ENCODE measurements at regions not wholly inside any gene's neighbourhood (a gene's known extent, or its start where the extent isn't known, plus 50 kb on each side); places are given as distances from the start of the nearest gene placed in this dataset.

DNA sequence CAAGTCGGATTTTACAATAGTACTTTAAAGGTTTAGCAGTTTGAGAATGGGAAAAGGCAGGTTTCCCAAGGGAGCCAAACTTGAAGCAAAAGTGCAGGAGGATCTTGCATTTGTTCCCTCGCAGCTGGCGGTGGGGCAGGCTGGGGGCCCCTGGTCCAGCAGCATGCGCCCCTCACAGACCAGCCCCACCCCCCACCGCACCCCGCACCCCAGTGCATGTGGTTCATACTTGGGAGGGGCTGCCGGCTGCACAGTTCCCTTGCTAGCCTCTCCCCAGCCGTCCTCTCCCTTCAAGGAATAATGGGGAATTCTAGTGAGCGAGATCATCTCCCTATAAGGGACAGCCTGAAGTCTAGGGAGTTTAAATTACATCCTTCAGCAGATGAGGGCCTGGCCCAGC is 273.1 kb upstream of the IRX2 start:
- no peak for DNase-seq (ENCODE audit: low read depth)

DNA sequence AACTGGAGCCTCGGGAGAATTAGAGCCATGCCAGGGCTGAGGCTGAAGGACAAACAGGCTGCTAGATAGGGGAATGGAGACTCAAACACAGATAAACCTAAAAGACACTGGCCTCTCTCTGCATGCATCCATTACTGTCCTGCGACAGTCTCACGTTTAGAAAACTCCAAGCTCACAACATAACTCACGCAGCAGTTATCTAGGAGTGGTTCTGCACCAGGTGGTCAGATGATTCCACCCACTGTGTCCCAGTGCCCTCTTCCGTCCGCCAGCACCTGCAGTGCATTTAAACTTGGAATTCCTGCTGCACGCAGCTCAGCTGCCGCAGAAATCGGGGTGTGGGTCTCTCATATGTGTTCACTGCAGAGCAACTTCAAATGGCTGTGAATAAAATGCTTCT is 272.6 kb upstream of the IRX2 start:
- DNase-seq (ENCODE audit: low read depth) = no peak

DNA sequence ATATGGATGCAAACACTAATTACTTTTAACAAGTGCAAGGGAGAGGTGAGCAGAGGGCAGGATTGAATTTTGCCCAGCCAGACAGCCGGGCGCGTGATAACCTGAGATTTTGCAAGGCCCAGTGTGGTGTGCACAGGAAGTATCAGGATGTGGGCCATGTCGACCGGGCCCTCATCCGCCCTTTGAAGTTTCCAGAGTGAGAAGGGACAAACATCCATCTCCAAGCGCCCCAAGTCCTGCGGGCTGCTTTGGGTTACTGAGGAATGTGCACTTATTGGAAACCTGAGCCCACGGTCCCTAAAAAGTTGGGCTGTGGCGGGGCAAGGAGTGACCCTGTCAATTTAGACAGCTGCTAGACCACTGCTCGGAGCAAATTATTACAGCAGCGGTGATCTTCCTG is 272.2 kb upstream of the IRX2 start:
- DNase-seq (ENCODE audit: low read depth) = no peak

DNA sequence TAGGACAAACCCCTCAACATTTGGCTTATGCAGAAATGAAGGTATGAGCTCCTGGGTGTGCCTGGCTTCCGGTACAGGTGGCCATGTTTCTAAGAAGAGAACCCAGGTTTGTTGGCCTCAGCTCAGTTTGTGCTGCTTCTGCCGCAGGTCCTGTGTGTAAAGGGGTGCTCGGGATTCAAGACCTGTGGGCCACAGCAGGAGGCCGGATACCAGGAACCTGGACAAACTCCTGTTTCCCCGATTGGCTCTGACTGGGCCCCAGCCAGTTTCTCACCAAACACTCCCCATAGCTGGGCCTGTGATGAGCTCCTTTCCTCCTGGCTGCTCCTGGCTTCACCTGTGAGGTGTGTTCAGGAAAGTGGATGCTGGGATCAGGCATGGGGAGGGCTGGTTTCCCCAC is 271.2 kb upstream of the IRX2 start:
- no peak for DNase-seq (ENCODE audit: low read depth)

DNA sequence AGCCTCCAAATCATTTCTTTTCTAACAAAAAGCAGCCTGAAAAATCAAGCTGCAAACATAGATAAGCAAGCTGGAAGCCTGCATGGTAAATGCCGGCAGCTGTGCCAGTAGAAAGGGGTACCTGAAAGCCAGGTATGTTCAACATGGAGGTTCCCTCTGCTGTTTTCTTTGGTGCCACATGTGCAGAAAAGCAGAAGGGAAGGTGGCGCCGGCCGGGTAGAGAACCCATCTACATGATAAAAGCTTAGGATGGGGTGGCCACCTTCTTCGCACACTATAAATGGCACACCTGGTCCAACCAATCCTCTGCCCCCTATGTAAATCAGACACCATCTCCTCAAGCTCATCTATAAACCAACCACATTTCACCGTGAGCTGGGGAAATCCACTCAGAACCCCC is 268.9 kb upstream of the IRX2 start:
- DNase-seq (ENCODE audit: low read depth) = no peak

DNA sequence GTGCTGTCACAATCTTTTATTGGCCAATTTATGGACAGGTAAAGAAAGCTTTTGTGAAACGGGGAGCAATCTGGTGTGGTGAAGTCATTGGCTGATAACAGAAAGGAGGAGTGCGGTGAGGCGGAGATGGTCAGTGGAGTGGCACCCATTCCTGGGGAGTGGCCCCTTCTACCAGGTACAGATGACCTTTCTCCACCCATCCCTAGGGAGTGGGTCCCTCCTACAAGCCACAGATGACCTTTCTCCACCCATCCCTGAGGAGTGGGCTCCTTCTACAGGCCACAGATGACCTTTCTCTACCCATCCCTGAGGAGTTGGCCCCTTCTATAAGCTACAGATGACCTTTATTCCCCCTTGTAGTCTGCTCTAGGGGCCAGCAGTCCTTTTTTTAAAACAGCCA is 267.6 kb upstream of the IRX2 start:
- no peak for DNase-seq (ENCODE audit: low read depth)

DNA sequence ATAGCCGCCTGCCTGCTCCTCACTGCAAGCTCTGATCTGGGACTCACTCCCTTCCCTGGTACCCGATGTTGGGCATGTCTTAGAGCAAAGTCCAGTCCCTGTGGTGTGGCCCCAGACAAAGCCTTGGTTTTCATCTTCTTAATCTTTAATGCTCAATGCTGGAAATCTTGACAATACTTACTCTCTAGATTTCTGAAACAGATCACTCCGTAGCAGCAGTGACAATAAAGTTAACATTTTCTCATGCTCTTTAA is 260.2 kb upstream of the IRX2 start:
- DNase-seq (ENCODE audit: low read depth) = no peak

DNA sequence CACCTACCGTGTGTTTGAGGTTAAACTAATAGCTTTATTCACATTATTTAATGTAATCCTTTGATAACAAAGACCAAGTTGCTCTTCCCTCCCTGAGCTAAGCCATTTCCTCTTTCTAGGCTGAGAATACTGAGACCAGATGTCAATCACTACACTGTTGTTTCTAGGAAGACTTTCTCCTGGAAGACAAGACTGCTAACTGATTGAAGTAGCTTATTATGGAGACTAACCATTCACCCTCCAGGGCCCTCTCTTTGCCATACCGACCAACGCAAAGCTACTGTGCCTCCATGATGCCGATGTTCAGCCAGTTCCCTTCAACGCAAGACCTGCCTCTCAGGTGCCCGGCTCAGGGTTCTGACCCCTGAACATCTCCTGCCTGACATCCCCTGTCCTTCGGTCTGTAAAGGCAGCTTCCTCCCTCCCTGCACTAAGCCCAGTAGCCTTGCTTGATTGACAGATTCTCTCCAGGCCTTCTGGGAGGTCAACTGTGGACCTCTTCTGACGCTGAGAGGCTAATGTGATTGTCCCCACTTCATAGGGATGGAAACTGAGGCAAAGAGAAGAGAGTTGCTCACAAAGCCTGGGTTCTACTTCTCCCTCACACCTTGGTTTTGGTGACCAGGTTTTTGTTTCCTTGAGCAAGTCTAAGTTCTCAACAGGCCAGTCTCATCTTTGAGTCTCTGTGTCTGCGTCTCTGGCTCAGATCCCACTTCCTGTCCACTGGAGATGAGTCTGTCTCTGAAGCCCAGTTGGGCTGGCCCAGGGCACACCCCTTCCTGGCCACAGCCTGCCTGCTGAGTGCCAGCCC is 259.7 kb upstream of the IRX2 start:
- DNase-seq (ENCODE audit: low read depth) = no peak

DNA sequence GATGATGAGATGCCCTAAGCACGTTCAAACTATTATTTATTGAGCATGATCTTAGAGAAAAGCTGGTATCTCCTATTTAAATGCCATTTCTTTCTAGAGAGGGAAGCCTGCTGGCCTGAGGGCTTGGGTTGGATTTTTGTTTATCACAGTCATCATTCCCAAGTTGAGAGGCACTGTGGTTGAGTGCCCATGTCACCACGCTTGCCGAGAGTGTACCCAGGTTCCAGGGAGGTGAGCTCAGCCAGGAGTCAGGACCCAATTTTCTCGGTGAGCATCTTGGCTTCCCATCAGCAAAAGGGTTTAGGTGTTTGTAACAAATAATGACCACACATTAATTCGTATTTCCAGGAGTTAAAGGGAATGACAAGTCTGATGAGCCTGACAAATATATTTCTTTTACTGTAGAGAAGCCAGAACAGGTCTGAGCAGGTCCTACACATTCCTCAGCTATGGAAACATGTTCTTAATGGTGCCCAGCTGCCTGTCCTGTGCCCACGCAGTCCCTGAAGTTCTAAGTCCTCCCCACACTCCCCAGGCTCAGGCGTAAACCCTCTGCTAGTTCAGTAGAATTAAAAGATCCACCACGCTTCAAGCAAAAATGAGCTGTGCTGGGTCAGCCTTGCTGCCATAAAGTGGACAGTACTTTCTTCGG is 258.9 kb upstream of the IRX2 start:
- no peak for DNase-seq (ENCODE audit: low read depth)

DNA sequence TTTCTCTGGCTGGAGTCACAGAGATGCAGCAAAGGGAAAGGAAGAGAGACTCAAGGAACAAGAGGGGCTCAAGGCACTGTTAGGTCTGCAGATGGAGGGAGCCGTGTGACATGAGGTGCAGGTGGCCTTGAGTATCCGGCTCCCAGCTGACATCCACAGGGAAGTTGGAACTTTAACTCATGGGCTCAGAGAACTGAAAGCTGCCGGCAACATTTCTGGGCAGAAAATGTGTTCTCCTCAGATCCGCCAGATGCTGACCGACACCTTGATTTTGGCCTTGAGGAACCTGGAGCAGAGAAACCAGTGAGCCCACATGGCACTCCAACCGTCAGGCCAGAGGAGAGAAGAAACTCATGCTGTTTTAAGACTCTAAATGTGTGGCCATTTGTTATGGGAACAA is 258.1 kb upstream of the IRX2 start:
- DNase-seq (ENCODE audit: low read depth) = no peak

DNA sequence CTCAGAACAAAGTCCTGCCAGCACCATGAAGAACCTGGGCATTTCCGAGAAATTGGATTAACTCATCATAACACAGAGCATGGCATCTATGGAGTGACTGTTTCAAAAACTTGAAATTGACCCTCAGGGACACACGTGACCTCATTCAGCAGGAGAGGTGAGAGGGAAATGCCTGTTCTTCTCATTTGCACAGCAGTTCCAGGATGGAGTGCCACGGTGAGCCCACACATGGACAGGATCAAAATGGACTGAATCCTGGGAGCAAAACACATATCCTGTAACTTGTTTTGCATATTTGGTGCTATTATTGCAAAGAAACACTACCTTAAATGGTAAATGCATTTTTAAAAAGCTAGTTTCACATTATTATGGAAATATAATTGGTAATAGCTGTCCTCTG is 256.1 kb upstream of the IRX2 start:
- no peak for DNase-seq (ENCODE audit: low read depth)

DNA sequence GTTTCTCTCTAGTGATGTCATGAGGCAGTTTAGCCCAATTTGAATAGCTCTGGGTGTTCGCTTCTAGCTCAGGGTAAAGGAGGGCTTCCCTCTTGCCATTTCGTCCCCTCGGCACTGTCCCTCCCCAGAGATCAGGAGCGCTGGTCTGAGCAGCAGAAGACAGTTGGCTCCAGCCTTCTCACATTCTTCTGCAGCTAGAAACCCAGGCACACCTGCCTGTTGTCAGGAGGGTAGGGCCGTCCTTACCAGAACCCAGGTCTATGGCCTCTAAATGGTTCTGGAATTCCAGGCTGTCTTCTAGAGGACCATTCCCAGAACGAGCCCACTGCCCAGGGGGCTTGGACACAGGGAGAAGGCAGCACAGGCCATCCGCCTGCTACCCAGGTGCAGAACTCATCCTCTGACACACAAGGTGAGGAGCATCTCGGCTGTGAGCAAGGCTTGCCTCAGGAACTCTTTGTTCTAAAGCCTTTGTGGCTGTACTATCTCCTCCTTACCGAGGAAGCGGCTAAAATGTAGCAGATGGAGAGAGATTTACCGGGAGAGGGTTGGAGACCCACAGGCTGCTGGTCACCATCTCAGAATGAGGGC is 255.6 kb upstream of the IRX2 start:
- no peak for DNase-seq (ENCODE audit: low read depth)

DNA sequence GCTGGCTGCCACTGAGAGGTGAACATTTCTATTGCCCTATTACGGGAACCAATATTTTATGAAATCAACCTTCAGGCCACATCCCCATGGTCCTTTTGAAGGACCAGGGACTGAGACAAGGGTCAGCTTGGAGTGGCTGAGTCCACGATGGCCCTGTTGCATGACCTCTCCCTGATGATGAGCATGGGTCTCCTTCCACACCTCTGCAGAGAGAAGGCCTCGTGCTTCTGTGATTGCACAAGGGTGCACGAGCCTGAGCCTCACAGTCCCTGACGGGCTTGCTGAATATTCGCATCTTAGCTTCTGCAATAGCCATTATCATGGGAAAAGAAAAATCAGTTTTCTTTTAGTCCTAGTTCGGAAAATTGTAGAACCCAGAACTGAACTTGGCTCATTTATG is 255.0 kb upstream of the IRX2 start:
- DNase-seq (ENCODE audit: low read depth) = no peak

DNA sequence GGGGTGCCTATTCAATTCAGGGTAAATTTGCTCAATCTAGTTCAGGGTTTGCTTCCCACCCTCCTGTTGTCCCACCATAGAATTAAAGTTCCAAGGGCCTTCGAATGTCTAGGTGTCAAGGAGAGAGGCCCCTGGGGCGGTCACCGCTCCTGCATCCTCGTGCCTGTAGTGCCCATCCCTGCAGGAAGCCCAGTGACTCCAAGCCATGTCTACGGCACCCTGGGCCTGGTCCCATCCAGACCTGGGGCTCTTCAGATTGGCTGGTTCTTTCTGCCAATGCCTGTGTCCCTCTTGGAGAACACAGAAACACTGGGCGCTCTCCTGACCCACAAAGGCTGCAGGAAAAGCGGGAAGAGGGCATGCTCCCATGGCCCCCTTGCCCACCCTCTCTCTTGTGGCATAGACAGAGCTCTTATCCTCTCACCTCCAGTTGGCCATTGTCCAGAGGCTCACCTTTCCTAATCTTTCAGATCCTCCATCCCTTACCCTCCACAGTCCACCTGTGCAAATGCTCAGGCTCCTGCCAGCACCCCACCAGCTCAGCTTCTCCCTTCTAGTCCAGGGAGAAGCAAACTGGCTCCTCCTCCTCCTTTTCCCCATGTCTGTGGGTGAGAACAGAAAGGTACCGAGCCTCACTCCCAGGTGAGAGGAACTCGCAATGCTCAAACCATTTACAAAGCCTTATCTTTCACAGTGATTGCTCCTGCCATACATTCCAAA is 253.0 kb upstream of the IRX2 start:
- no peak for DNase-seq (ENCODE audit: low read depth)

DNA sequence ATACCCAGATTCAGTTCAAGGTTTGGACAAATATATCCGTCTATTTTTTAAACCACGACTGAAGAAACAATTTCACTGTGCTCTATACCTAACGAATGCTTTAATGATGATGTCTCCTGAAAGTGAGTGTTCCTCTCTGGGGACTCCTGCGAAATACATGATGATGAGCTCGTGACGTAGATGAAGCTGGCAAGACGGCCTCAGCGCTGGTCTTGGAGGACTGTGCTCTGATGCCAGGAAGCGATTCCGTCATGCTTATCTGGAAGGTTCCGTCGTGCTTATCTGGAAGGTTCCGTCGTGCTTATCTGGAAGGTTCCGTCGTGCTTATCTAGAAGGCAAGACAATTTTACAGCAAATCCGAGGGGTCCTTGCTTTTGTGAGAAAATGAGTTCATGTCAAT is 250.8 kb upstream of the IRX2 start:
- DNase-seq (ENCODE audit: low read depth) = no peak

DNA sequence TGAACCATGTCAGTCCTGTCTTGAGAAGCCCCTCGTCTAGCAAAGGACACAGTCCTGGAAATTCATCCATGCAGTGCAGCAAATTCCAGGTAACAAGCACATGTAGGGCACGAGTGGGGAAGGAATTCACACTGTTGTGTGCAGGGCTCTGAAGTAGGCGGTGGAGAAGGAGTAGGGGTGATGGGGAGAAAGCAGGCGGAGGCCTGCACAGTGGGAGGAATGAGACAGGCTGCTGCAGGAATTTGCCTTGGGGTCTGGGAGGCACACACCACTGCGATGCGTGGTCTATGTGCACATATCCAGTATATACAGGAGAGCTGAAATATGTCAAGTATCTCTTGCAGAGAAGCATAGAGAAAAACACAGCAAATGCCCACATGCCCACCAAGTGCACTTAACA is 249.2 kb upstream of the IRX2 start:
- DNase-seq (ENCODE audit: low read depth) = no peak

DNA sequence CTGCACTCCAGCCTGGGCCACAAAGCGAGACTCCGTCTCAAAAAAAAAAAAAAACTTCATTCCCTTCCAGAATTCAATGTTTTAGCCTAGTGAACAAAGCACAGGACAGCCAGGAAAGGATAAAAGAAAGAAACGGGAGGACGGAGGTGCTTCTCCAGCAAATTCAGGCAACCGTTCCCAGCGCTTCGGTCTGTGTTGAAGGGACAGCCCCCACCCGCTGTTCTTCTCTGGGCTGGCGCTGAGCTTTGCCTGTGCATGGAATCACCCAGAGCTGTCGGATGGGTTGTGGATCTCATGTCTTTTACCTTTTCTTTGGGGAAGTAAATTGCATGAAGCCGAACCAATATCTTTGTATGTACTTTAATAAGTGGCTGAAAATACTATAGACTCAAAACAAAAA is 248.4 kb upstream of the IRX2 start:
- no peak for DNase-seq (ENCODE audit: low read depth)

DNA sequence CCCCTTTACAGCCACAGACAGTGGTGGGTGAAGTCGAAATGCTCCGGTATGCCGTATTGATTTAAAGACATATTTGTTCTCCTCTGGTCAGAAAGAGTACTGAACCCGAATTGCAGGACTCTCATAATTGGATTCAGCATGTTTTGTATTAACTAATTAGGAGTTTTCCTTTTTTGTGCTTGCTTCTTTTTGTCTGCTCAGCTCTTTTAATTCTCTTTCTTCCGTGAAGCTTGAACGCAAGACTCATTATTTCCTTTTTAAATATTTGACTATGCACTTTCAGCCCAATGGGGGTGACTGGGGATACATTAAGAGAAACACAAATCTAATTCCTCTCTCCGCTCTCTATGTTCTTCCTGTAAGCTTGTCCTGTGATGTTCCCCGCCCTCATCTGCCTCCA is 246.6 kb upstream of the IRX2 start:
- DNase-seq (ENCODE audit: low read depth) = no peak

DNA sequence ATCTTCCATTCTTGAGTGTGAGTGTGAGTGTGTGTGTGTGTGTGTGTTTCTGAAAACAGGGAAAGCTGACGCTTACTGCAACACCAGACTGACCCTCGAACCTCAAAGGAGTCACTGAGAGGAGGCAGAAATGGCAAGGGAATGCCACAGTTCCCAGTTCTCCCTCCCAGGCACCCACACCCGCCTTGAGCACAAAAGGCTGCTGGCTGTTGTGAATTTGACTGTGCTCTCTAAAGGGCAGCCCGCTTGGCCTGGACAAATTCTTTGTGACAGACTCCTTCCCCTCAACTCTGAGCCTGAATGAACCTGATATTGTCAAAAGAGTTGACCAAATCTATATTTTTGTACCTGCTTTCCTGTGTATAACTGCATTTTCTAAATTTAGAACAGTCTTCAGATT is 245.7 kb upstream of the IRX2 start:
- no peak for DNase-seq (ENCODE audit: low read depth)

DNA sequence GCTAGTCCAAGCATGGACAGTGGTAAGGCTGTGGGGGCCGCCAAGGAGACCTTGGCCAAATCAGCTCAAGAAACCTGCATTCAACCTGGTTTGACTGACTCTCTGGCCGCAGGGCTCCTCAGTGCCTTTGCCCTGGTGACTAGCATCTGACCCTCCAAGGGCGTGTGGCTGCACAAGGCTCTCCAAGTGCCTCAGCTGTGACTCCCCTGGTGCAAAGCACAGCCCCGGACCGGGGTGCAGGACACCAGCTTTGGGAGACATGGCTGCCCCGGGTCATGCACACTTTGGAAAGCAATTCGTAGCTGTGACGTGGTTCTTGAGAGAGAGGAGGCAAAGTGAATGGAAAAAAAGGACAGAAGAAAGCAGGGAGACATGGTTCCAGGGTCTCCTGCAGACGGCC is 245.2 kb upstream of the IRX2 start:
- no peak for DNase-seq (ENCODE audit: low read depth)

DNA sequence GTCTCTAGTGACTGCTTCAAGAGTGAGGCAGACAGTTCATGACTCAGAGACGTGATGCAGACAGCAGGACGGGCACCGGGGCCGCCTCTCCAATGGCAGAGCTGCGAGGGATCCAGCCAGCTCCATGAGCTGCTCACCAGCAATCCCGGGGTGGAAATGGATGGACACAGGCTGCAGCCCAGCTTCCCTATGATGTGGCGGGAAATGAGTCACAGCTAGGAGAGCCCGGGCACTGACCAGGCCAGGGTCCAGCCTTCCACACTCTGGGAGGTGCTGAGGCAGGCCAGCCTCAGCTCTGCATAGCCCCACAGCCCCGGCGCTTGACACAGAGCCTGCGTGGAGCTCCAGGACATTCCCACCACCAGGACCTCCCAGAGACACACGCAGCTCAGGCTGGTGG is 244.8 kb upstream of the IRX2 start:
- DNase-seq (ENCODE audit: low read depth) = no peak

DNA sequence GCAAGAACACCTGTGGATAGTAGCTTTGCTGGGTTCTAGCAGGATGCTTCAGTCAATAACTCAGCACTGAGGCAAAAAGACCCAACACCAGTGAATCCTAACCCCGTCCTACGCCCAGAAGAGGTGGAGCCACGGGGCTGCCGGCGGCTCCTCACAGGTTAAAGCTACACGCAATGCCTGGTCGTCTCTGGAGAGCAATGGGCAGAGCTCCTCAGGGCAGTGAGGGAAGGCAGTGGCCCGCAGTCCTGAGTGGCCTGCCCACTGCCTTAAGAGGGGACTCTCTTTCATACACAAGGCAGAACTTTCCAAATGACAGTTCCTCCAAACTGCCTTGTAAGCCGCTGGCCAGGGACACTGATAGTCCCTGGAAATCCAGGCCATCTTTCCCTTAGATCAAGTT is 244.2 kb upstream of the IRX2 start:
- DNase-seq (ENCODE audit: low read depth) = no peak

DNA sequence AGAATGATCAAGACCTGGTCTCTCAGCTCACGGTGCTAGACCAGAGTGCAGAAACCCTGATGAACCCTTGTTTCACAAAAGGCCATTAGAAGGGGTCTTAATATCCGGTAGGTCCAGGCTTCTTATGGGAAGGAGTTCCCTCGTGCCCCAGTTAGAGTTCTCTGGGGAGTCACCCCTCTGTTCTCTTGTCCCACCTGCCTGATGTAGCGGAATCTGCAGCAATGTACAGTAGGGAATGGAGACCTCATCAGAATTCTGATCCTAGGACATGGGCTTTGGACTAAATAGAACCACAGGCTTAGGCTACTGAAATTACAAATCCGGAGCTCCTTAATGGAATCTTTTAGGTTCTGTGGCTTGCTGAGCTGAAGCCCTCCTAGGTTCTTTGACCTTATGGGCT is 243.6 kb upstream of the IRX2 start:
- DNase-seq (ENCODE audit: low read depth) = no peak

Measured in forelimb muscle (tissue), 1 donor.